T-helper 9 cell (primary cell): ENCODE measurements at regions not wholly inside any gene's neighbourhood (a gene's known extent, or its start where the extent isn't known, plus 50 kb on each side); places are given as distances from the start of the nearest gene placed in this dataset.
"Not testable (repeated sequence)": the region's sequence is repeated elsewhere in the genome, so short reads cannot be mapped to it uniquely, and the experiment has no call there.

ENCODE experiments used
- DNase-seq: peaks from one replicate; pipeline ENCODE4 v3.0.0-alpha.2; 2020

DNA sequence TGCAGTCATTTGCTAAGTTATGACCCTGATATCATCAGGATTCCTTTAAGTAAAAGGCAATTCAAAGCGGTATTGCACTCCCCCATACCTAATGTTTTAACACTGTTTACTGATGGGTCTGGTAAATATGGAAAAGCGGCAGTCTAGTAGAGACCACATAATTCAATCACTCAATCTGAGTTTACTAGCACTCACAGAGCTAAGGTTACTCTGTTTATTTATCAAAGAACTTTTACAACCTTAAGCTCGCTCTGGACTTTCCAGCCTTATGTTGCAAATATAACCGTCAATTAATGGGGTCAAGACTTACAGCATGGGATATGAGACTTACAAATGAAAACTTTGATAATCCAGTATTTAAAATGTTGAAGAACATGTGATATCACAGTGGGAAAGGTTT lies 124.5 kb upstream of the ZCCHC13 start:
- no peak for DNase-seq

DNA sequence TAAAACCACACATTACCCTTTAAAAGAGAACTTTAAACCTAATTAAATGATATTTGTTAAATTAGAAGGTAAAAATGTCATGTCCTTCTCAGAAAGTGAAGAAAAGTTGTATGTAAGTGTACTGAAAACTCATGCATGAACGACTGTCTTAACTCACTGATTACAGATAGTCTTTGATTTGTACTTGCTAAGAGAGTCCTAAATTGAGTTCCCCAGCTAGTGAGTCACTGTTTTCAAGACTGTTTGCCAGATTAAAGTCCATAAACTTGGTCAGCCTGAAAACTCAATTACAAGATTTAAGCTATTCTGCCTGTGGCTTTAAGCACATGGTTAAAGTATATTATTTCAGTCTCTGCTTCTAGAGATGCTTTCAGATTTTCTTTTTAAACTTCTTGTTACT lies 124.9 kb upstream of the ZCCHC13 start:
- no peak for DNase-seq

DNA sequence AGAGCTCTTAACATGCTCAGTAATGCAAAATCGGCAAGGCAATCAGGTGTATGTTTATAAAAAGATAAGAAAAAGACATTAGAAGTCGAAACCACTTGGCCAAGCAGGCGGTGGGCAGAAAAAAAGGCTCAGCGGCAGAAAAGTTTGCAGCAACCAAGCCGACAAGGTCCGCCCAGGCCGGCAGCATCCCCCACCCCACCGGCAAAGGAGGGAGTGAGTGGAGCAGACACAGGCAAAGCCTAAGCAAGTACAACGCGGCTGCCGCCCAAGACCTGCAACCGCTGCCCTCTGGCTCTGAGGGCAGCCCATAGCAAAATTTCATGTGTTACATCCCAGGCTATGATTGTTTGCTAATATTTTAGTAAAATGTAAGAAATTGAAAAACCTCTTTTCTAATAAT lies 125.4 kb upstream of the ZCCHC13 start:
- no peak for DNase-seq

DNA sequence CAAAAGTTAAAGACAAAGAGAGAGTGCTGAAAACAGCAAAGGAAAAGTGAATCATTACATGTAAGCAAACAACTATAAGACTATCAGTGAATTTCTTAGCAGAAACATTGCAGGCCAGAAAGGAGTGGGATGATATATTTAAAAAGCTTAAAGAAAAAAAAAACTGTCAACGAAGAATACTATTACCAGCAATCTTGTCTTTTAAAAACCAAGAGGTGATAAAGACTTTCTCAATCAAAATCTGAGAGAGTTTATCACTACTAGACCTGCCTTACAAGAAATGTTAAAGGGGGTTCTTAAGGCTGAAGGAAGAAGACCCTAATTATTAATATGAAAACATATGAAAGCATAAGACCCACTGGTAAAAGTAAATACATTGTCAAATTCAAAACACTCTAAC lies 132.5 kb upstream of the ZCCHC13 start:
- DNase-seq, result no peak

DNA sequence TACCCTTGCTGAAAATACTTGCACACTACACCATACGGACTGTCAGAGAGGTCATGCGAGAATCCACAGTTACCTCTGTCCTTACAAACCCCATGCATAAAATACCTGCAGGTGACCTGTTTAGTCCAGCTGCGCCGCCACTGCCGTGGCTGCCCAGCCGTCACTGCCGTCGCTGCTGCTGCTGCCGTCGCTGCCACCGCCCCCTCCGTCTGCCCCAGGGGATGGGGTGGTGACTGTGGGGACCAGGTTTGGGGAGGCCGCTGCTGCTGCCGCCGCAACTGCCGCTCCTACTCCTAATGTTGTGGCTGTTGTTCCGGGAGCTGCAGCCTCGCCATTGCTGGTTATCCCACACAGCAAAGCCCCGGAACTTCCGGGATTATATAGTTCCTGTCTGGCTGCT lies 141.8 kb upstream of the ZCCHC13 start:
- no peak for DNase-seq

DNA sequence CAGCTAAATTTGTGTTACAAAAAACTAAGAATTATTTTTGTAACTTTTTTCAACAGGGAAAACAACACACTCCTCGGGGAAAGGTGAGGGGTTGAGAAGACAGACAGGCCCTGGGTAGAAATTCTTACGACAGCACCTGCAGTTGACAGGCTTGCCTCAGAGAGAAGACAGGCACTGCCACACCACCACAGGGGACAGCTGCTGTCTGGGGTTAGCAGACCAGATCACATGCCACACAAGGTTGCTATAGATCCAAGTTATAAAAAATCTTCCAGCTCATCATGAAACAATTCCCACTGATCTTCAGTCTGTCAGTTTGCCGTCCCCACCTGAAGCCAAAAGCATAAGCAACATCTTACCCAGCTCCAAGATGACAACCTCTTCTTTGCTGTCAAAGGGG lies 143.2 kb upstream of the ZCCHC13 start:
- no peak for DNase-seq

DNA sequence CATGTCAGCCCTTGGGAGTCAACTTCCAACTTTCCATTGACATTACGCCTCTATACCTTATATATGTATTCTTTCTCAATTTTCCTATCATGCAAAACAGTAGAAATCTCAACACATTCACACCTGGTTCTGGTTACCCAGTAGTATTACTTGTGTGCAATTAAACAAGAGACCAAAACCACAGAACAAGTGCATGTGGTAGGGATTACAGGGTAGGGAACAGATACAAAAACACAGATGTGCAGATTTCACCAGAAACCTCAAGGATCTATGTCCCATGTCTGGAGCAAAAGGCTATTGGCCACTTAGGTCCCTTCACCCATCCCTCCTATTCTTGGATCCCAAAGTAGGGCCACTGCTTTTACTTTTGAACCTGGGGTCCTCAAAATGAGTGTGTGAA lies 143.6 kb upstream of the ZCCHC13 start:
- no peak for DNase-seq

DNA sequence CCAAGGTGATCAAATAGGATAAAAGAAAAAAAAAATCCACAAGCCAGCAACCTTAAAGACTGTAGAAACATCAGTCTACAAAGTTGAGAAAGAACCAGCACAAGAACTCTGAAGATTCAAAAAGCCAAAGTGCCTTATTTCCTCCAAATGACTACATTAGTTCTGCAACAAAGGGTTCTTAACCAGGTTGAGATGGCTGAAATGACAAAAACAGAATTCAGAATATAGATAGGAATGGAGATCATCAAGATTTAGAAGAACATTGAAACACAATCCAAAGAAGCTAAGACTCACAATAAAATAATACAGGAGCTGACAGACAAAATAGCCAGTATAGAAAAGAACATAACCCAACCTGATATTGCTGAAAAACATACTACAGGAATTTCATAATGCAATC lies 156.5 kb upstream of the ZCCHC13 start:
- no peak for DNase-seq

DNA sequence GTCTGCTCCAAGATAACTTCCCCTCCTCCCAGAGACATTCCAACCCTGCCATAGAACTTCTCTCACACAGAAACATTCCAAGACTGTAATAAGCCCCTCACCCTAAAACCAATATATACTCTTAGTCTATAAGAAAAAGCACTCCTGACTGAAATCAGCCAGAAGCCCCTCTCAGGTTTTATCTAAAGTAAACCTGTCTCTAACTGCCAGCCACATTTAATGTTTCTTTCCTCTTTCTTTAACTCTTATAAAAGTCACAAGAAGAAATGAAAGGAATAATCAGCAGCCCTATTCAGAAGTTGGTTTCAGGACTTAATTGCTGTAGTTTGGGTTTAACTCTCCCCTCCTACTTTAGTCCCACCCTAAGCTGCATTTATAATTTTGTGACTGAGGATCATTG lies 165.0 kb upstream of the ZCCHC13 start:
- DNase-seq, result no peak

DNA sequence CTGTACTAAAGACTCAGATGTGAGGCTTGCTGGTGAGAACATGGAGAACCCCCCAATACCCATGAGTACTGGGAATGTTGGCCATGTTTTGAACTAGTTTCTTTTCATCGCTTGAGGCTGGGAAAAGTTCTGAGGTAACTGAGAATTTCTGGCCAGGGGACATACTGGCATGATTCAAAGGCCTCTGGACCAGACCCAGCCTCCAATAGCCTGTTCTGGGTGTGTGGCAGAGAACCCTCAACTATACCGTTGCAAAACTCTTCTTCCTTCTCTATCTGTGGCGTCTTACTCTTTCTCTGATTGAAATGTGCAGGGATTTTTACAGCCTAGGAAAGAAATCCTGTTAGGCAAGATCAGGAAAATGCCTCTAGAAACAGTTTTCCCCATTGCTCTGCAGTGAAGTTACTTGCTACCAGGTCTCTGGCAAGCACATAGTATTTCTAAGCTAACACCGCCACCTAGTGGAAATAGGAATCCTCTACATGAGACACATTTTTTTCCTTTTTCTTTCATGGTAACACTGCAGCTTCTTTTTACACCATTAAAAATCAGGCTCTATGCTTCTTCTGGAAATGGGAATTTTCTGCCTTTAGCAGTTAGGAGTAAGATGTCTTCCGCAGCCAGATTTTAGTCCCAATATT lies 170.7 kb upstream of the ZCCHC13 start:
- DNase-seq, result no peak

DNA sequence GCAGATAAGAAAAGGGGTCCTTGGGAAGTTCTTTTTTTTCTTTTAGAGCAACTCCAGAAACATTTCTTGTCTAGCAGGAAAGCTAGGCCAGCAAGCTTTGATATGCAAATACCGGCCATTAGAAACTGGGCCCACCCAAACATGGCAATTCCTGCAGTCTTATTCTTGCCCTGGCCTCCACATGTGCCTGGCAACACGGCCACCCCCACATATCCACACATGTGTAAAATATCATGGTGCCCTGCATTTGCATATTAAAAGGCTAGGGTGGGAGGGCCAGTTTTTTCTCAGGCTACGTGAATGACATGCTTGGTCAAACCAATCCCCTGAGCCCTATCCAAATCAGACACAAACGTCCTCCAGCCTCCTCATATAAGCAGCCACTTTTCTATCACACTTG lies 171.7 kb upstream of the ZCCHC13 start:
- no peak for DNase-seq

DNA sequence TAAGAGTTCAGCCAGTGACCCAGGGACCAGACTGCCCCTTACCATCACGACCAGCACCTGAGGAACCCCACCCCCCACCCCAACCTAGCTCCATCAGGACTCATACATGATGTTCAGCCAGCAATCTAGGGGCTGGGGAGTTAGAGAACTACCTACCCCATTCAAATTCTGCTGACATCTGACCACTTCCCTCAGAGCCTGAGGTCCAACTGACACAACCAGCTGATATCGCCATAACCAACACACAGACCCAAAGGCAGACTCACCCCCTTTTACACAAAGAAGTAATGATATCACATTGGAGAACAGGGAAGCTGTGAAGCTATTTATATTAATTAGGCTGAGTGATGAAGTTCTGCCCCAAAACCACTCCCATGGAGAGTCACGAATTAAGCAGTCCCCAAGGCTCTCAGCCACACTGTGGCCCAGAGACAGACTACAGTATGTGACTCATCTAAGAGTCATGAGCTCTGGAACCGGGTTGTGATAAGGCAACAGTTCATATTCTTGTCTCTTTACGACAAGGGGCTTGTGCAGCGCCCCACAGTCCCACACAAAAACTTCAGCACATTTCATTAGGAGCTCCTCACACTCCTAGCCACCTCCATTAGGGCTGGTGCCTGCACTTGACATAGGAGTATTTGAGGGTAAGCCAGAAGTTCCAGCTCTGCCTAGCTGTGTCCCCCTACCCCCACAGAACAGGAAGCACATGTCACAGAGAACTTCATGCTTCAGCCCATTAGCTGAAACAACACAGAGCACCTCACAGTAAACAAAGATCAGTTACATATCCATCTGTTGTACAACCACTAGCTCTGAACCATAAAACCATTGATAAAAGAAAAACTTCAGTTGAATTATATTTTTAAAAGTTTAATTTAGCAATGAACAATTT lies 184.7 kb upstream of the ZCCHC13 start:
- no peak for DNase-seq

DNA sequence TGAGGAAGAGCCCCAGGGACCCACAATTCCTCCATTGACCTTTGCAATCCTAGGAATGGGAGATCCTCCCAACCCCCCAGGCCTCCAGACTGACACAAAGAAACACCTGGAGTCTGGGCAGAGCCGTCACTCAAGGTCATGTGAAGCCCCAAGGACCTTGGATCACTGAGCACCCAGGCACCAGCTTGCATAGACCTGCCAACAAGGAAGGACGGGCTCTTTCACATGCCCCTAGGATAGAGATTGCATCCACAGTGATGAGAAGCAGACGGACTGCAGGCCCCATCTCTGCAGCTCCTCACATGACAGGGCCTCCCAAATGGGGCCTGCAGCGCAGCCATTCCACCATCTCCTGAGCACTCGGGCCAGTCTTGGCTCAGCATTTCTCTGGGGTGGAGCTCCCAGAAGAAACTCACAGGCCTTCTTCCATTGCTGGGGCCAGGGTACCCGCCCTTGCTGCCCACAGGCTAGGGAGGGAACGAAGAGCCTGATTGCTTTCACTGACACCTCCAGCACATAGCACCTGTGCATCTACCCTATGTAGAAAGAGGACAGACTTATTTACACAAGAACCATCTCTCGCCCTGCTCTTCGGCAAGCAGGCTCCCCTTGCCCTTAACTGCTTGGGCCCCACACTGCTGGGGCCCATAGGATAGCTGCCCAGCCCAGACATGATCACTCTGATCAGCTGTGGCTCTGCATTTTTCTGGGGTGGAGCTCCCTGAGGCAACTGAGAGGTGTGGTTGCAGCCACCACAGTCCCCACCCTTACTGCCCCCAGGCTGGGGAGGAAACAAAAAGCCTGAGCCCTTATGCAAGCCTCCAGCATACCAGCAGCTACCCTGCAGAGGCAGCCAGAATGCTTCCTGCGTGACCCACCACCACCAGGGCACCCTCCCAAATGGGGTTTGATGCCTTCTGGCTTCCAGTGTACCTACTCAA lies 185.7 kb upstream of the ZCCHC13 start:
- DNase-seq, result no peak

DNA sequence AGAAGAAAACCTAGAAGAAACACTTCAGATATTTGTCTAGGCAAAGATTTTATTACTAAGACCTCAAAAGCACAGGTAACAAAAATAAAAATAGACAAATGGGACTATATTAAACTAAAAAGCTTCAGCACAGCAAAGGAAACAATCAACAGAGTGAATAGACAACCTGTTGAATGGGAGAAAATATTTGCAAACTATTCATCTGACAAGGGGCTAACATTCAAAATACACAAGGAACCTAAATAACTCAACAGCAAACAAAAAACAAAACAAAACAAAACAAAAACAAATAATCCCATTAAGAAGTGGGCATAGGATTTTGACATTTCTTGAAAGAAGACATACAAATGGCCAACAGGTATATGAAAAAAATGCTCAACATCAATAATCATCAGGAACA lies 192.7 kb upstream of the ZCCHC13 start:
- DNase-seq, result no peak

DNA sequence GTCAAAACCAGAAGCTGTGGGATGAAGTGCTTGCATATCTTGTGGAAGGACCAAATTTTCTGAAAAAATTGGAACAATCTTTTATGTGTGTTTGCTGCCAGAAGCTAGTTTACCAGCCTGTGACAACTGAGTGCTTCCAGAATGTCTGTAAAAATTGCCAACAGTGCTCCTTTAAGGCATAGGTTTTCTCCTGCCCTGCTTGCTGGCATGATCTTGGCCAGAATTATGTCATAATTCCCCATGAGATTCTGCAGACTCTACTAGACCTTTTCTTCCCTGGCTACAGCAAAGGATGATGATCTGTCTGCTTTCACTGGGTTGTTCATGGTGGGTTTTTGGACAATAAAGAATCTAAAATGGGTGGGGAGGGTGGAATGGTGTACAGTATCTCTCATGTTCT lies 196.3 kb upstream of the ZCCHC13 start:
- no peak for DNase-seq

DNA sequence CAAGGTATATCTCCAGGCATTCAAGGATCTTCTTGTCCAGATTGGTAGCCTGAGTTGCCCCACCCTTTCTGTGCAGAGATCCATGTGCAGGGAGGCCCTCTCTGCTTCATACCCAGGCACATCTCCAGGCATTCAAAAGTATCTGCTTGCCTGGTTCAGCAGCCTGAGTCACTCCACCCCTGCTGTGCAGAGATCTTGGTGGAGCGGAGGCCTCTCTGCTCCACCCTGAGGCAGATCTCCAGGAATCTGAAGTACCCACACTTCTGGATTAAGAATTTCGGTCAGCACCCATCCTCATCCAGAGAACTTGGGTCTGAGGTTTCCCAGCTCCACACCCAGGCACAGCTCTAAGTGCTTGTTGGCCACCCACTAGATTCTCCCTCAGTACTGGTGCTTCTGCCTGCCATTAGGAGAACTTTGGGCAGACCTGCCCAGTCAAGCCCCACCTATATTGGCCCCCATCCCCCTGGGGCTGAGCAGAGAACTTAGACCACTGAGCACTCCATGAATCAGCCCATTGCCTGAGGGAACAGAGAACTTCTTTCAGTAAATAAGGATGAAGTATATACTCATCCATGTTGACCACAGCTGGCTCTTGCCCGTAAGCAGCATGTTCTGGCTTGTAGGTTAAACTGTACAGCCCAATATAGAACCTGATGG lies 199.5 kb upstream of the ZCCHC13 start:
- DNase-seq, result no peak

DNA sequence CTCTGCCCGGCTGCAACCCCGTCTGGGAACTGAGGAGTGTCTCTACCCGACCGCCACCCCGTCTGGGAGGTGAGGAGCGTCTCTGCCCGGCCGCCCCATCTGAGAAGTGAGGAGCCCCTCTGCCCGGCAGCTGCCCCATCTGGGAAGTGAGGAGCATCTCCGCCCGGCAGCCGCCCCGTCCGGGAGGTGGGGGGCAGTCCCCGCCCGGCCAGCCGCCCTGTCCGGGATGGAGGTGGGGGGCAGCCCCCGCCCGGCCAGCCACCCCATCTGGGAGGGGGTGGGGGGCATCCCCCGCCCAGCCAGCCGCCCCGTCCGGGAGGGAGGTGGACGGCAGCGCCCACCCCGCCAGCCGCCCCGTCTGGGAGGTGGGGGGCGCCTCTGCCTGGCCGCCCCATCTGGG lies 205.6 kb upstream of the ZCCHC13 start:
- not testable (repeated sequence) for DNase-seq

DNA sequence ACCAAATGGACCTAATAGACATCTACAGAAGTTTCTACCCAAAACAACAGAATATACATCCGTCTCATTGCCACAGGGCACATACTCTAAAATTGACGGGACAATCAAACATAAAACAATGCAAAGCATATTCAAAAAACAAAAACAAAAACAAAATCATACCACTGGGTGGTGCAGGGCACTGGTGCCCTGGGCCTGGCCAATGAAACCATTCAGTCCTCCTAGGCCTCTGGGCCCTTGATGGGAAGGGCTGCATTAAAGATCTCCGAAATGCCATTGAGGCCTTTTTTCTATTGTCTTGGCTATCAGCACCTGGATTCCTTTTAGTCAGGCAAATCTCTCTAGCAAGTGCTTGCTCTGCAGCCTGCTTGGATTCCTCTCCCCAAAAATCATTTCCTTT lies 213.9 kb upstream of the ZCCHC13 start:
- DNase-seq, result no peak

DNA sequence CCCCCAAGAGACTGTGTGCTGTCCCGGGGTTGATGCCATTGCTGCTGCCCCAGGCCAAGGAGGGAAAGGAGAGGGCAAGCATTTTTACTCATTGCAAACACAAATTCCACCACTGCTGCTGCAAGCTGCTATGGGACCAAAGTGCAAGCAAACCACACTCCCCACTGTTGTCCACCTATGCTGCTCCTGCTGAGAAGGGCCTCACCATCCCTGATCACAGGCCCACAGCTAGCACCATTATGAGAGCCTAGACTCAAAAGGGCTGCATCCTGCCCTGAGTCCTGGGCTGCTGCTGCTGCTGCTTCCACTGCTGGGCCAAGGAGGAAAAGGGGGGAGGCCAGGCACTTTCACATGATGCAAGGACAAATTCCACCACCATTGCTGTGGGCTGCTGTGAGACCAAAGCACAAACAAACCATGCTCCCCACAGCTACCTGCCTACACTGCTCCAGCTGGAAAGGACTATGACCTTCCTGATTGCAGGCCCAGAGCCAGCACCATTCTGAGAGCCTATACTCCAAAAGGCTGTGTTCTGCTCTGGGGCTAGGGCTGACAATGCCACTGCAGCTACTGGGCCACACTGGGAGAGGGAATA lies 218.2 kb upstream of the ZCCHC13 start:
- no peak for DNase-seq

DNA sequence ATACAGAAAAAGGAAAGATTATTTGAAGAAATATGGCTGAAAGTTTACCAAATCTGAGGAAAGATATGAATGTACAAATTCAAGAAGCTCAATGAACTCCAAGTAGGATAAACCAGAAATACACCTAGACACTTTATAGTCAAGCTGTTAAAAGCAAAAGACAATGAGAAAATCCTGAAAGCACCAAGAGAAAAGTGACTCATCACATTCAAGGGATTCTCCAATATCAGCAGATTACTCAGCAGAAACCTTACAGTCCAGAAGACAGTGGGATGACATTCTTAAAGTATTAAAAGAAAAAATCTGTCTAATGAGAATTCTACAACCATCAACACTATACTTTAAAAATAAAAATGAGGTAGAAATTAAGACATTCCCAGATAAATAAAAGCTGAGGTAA lies 223.8 kb upstream of the ZCCHC13 start:
- DNase-seq, result no peak

DNA sequence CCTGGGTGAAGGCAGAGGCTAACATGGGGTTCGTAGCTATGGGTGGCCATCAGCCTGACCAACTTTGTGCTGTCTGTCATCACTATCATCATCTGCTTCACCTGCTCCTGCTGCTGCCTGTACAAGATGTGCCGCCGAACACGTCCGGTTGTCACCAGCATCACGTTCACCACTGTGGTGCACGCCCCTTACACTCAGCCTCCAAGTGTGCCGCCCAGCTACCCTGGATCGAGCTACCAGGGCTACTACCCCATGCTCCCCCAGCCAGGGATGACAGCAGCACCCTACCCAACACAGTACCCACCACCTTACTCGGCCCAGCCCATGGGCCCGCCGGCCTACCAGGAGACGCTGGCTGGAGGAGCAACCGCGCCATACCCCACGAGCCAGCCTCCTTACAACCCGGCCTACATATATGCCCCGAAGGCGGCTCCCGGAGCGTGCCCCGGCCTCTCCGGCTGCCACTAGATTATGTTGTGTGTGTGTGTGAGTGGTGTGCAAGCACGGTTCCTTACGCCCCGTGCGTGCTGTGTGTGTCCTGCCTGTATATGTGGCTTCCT lies 213.4 kb upstream of the XIST start:
- DNase-seq, result no peak
